ENCODE measurements at regions not wholly inside any gene's neighbourhood (a gene's known extent, or its start where the extent isn't known, plus 50 kb on each side); places are given as distances from the start of the nearest gene placed in this dataset.
"Not testable (repeated sequence)": the region's sequence is repeated elsewhere in the genome, so short reads cannot be mapped to it uniquely, and the experiment has no call there.

GRCh38 chr6:164817662-164818061, 491.7 kb downstream of the C6orf118 start:
- DNase-seq = no peak

DNA sequence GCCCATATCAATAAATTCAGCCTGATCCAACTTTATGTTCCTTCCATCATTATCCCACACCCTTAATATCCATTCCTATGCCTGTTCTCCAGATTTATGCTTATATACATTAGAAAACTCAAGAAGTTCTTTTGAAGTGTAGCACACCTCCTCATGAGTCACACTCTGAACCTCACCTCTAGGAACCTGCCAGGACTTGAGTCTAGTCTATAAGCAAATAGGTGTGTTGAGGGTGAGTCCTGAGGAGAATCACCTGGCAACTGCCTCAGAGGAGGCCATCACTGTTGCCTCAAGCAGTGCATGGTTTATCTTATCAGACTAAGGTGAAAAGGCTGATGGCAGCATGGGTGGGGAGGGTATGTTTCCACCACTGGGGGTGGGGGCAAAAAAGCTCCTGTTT, 496.7 kb downstream of the C6orf118 start:
- no peak for DNase-seq

DNA sequence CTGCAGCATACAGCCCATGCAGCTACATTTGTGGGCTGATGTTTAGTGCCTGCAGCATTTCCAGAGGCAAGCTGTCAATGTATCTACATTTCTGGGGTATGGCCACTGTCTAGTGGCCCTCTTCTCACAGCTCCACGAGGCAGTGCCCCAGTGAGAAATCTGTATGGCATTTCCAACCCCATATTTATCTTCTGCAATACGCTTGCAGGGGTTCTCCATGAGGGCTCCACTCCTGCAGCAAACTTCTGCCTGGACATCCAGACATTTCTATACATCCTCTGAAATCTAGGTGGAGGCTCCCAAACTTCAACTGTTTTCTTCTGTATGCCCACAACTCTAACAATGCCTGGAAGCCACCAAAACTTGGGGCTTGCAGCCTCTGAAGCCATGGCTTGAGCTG, 502.3 kb downstream of the C6orf118 start:
- no peak for DNase-seq

DNA sequence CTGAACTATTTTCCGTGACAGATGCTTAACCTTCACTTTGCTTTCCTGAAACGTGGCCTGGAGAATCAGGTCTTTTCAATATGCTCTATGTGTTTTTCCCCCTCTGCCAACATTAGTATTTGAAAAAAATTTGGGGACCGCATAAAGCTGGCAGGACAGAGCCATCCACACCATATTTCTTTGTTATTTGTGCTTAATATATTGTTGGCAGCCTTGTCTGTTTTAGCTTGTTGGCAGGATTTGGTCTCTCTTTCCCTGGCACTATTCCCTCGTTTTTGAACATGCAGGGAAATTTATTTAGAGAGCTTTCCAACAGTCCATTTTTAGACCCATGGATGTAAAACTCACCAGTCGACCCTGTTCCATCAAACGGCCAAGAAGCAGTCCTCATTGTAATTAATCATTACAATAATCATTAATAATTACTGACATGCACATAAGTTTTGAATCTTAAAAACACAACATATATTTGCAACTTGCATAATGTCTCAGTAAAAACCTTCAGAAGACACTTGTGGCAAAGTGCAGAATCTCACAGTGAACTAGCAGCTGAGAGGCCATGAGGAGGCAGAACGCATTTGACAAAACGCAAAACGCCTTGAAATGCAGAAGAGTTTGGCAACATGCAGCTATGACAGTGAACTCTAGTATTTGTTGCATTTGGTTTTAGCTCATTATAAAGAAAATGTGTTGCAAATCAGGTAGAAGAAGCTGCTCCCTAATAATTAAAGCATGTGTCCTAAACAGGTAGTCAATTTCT, 514.2 kb downstream of the C6orf118 start:
- DNase-seq = no peak

- DNase-seq = no peak
Observed at GRCh38 chr6:164792666-164793065, 516.7 kb downstream of the C6orf118 start.

DNA sequence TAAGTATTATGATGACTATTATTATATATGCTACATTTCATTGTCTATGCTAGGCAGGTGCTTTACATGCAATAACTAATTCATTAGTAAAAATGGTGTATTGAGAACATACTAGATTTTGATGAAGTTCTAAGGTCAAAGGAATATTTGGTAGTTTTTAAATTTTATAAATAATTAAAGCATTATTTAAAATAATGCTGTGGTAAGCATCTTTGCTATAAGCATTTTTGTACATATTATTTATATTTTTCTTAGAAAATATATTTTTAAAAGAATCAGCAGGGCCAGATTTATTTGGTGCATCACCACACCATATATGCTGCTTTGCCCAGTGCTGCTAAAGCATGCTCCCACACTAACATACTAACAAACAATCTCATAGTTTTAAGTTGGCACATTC, 517.9 kb downstream of the C6orf118 start:
- DNase-seq = no peak

- no peak for DNase-seq
Observed at GRCh38 chr6:164763788-164764187, 545.6 kb downstream of the C6orf118 start.

DNA sequence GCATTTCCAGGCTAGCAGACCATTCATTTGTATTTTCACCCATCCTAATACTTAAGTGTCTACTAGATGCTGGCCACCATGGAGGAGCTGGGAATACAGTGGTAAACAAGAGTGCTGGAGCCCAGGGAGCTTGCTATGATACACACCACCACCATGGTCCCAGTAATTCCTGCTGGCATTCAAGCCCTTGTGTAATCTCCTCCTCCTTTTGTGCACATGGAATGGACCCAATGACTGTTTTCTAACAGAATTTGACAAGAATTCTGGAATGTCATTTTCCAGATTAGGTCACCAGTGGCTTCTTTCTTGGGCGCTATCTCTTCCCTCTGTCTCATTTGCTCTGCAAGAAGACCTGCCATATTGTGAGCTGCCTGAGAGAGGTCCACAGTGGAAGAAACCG, 552.0 kb downstream of the C6orf118 start:
- no peak for DNase-seq

GRCh38 chr6:164756723-164757122, 552.7 kb downstream of the C6orf118 start:
- DNase-seq = no peak

GRCh38 chr6:164756142-164756541, 553.3 kb downstream of the C6orf118 start:
- DNase-seq = peak; percentile 14

DNA sequence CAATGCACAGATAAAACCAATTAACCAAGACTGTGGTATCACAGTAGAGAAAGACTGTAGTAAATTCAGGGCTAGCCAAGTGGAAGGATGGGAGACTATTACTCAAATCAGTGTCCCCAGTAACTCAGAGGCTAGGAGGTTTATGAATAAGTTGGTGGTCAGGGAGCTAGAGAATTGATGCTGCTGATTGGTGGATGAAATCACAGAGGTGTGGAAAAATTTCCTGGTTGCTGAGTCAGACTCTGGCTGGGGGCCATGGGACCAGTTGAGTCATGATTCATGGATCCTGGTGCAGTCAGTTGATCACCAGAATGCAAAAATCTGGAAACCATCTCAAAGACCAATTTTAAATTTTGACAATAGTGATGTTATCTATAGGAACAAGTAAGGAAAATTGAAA, 555.9 kb downstream of the C6orf118 start:
- peak; percentile 88 for DNase-seq

GRCh38 chr6:164751395-164751794, 558.0 kb downstream of the C6orf118 start:
- DNase-seq = no peak

DNA sequence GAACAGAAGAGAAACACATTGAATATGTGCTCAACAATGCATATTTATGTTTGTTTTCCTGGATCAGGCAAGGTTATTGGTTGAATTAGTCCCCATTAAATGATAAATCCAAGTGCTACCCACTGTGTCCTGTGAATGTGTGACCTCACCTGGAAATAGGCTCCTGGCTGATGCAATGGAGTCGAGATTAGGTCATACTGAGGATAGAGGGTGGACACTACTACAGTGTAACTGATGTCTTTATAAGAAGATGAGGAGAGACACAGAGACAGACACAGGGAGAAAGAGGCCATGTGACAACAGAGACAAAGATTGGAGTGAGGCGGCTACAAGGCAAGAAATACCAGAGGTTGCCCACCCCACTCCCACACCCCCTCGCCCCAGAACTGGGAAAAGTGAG, 559.3 kb downstream of the C6orf118 start:
- no peak for DNase-seq

DNA sequence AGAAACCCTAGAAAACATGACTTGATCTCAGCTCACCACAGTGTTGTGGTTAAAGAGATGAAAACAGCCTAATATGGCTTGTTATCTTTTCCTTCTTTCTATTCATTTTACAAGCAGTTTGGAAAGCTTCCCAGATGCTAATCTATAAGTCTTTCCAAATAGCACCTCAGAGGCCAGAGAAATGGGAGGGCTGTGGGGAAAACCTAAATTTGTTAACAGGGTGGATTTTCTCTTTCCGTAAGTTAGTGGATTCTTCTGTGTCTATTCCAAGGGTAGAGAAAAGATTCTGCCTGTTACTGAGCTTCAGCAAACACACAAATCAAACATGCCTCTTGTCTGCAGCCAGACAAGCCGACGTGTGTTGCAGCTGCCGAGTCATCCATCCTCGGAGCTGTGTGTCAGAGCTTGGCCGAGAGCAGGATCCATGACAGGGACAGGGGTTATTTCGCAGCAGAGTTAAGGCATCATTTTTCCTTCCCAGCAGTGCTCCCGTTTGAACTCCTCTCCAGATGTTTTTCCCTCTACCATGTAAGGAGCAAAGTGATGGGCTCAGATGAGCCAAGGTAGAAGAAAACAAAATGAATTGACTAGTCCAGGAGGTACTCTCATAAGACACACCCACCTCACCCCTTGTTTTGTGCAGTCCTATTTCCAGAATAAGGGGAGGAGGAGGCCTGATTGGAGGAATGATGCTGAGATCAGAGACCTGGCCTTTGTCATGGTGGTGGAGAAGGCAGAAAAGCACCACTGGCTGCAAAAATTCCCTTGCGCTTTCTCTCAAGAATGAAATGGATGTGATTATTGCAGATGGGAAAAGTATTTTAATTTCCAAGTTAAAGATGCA, 560.0 kb downstream of the C6orf118 start:
- peak; percentile 89 for DNase-seq

- no peak for DNase-seq
Observed at GRCh38 chr6:164744301-164744700, 565.1 kb downstream of the C6orf118 start.

- no peak for DNase-seq
Observed at GRCh38 chr6:164741938-164742451, 567.4 kb downstream of the C6orf118 start.

DNA sequence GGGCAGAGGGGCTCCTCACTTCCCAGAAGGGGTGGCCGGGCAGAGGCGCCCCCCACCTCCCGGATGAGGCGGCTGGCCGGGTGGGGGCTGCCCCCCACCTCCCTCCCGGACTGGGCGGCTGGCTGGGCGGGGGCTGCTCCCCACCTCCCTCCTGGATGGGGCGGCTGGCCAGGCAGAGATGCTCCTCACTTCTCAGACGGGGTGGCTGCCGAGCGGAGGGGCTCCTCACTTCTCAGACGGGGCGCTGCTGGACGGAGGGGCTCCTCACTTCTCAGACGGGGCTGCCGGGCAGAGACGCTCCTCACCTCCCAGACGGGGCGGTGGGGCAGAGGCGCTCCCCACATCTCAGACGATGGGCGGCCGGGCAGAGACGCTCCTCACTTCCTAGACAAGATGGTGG, 573.3 kb downstream of the C6orf118 start:
- not testable (repeated sequence) for DNase-seq

GRCh38 chr6:164731539-164731938, 577.9 kb downstream of the C6orf118 start:
- DNase-seq = no peak

GRCh38 chr6:164721460-164721859, 587.9 kb downstream of the C6orf118 start:
- no peak for DNase-seq

DNA sequence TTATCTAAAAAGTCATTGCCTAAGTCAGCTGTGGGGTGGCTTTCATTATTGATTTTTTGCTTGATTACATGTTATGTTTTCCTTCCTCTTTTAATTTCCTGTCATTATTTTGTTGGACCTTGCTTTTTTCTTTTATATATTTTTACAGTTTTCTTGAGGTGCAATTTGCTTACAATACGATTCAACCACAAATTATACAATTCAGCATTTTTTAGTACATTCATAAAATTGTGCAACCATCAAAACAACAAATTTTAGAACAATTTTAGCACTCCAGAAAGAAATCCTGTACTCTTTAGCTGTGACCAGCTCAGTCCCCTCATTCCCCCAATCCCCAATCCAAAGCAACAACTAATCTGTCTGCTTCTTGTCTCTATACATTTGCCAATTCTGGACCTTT, 608.9 kb downstream of the C6orf118 start:
- DNase-seq = no peak

GRCh38 chr6:164695896-164696295, 613.5 kb downstream of the C6orf118 start:
- no peak for DNase-seq

GRCh38 chr6:164694386-164694785, 615.0 kb downstream of the C6orf118 start:
- no peak for DNase-seq

DNA sequence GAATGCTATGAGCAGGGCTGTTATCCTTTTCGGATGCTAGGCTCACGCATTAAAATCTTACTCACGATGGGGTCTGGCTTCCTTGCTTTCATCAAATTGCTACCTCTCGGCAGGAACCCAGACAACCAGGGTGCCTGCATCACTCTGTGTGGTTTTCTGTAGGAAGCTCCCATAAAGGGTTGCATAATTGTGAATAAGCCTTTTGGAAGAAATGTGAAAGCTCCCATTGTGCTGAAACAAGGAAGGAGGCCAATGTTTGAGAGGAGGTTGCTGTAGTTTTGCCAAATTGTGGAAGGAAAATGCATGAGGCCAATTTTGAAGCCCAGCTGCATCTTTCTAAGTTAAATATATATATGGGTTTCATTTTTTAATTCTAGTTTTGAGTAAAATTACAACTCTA, 615.5 kb downstream of the C6orf118 start:
- peak; percentile 2 for DNase-seq

All from fibroblast of skin of right biceps (primary cell).